WTC11 (cell line): ENCODE measurements at regions not wholly inside any gene's neighbourhood (a gene's known extent, or its start where the extent isn't known, plus 50 kb on each side); places are given as distances from the start of the nearest gene placed in this dataset.

Experiments used
- ATF2 ChIP-seq: sonication (generic); formaldehyde crosslinking; IDR thresholded peaks from 2 replicates; pipeline ENCODE4 v1.8.1; 2022; ENCODE audit warnings: low read depth, missing genetic modification reagents, borderline replicate concordance
- CTCF ChIP-seq: fragments of 200-600 bp; IDR thresholded peaks from 2 replicates; pipeline ENCODE4 v1.8.0; 2022; ENCODE audit warnings: antibody characterized with exemption
- E2F5 ChIP-seq: sonication (generic); formaldehyde crosslinking; IDR thresholded peaks from 2 replicates; pipeline ENCODE4 v1.8.1; 2022; ENCODE audit warnings: mild to moderate bottlenecking, moderate library complexity, missing genetic modification reagents
- TEAD4 ChIP-seq: sonication (generic); formaldehyde crosslinking; IDR thresholded peaks from 2 replicates; pipeline ENCODE4 v1.8.0; 2022; ENCODE audit warnings: mild to moderate bottlenecking, missing genetic modification reagents
- ZNF416 ChIP-seq: fragments of 250-450 bp; sonication (Bioruptor Pico); IDR thresholded peaks from 2 replicates; pipeline ENCODE4 v1.9.0; 2021; ENCODE audit warnings: mild to moderate bottlenecking, inconsistent platforms

- no peak for TF ChIP-seq CTCF
- no peak for TF ChIP-seq ZNF416 (CRISPR knock-in tag)
- no peak for TF ChIP-seq TEAD4
- TF ChIP-seq ATF2, result no peak
- TF ChIP-seq E2F5, result no peak
Measured at GRCh38 chr2:167816874-167817290, 430.5 kb downstream of the STK39 start.
